MM.1S (cell line): ENCODE measurements at regions not wholly inside any gene's neighbourhood (a gene's known extent, or its start where the extent isn't known, plus 50 kb on each side); places are given as distances from the start of the nearest gene placed in this dataset.

ENCODE experiments used
- DNase-seq: peaks from one replicate; pipeline ENCODE4 v3.0.0-alpha.2; 2015
- H2AFZ ChIP-seq: fragments of 300-600 bp; sonication (generic); 2 replicates; pipeline ENCODE4 v1.6.0; 2016; ENCODE audit warnings: antibody characterized with exemption, low read length
- H3F3A ChIP-seq: fragments of 300-600 bp; sonication (generic); 2 replicates; pipeline ENCODE4 v1.6.1; 2016; ENCODE audit warnings: mild to moderate bottlenecking, antibody characterized with exemption, low read length, moderate library complexity, mixed read lengths; ENCODE audit not compliant: insufficient read depth
- H3K27ac ChIP-seq: fragments of 300-600 bp; sonication (generic); 2 replicates; pipeline ENCODE4 v1.5.1; 2016; ENCODE audit warnings: mild to moderate bottlenecking, low read length
- H3K27me3 ChIP-seq: fragments of 300-600 bp; sonication (generic); replicated peaks from 2 replicates; pipeline ENCODE4 v1.6.0; 2016; ENCODE audit warnings: low read length; ENCODE audit not compliant: insufficient read depth
- H3K36me3 ChIP-seq: fragments of 300-600 bp; sonication (generic); replicated peaks from 2 replicates; pipeline ENCODE4 v1.6.1; 2016; ENCODE audit warnings: mild to moderate bottlenecking, low read length, mixed read lengths; ENCODE audit not compliant: insufficient read depth
- H3K4me1 ChIP-seq: fragments of 300-600 bp; sonication (generic); 2 replicates; pipeline ENCODE4 v1.6.1; 2016; ENCODE audit warnings: low read length, mixed read lengths
- H3K4me2 ChIP-seq: fragments of 300-600 bp; sonication (generic); 2 replicates; pipeline ENCODE4 v1.6.0; 2016; ENCODE audit warnings: low read depth, low read length
- H3K4me3 ChIP-seq: fragments of 300-600 bp; sonication (generic); 2 replicates; pipeline ENCODE4 v1.5.1; 2016; ENCODE audit warnings: low read length, mixed read lengths
- H3K79me2 ChIP-seq: fragments of 300-600 bp; sonication (generic); 2 replicates; pipeline ENCODE4 v1.6.1; 2016; ENCODE audit warnings: mixed run types, low read length, mixed read lengths
- H3K9ac ChIP-seq: fragments of 300-600 bp; sonication (generic); 2 replicates; pipeline ENCODE4 v1.6.1; 2016; ENCODE audit warnings: low read length, mixed read lengths
- H3K9me2 ChIP-seq: fragments of 300-600 bp; sonication (generic); replicated peaks from 2 replicates; pipeline ENCODE4 v1.6.1; 2016; ENCODE audit warnings: mild to moderate bottlenecking, low read length, mixed read lengths; ENCODE audit not compliant: insufficient read depth
- H3K9me3 ChIP-seq: fragments of 300-600 bp; sonication (generic); replicated peaks from 2 replicates; pipeline ENCODE4 v1.6.1; 2016; ENCODE audit warnings: mild to moderate bottlenecking, low read length, mixed read lengths; ENCODE audit not compliant: insufficient read depth
- H4K20me1 ChIP-seq: fragments of 300-600 bp; sonication (generic); 2 replicates; pipeline ENCODE4 v1.6.1; 2016; ENCODE audit warnings: mild to moderate bottlenecking, low read length, moderate library complexity, mixed read lengths; ENCODE audit not compliant: insufficient read depth
- CTCF ChIP-seq: fragments of 300-600 bp; sonication (generic); IDR thresholded peaks from 2 replicates; pipeline ENCODE4 v1.5.1; 2016; ENCODE audit warnings: antibody characterized with exemption, low read length, mixed read lengths
- EZH2 ChIP-seq: fragments of 300-600 bp; sonication (generic); optimal IDR thresholded peaks from 2 replicates; pipeline ENCODE3; 2017; ENCODE audit warnings: low read depth, mild to moderate bottlenecking, antibody characterized with exemption, low read length, mixed read lengths
- EZH2phosphoT487 ChIP-seq: fragments of 300-600 bp; sonication (generic); IDR thresholded peaks from 2 replicates; pipeline ENCODE4 v1.6.1; 2018; ENCODE audit warnings: antibody characterized with exemption, low read length

GRCh38 chr18:41449612-41450011, 505.4 kb upstream of the PIK3C3 start:
- no peak for DNase-seq
- no peaks in the 10 kb centered on the region for H3K9me3 ChIP-seq
- H3K27ac ChIP-seq = no peak overlapping the region
- H3K9ac ChIP-seq = no peak overlapping the region
- H3K9me2 ChIP-seq = no peaks in the 10 kb centered on the region
- TF ChIP-seq EZH2 (no peak), CTCF (no peak), EZH2phosphoT487 (no peak)
- no peaks in the 10 kb centered on the region for H3K79me2 ChIP-seq
- no peak overlapping the region for H2AFZ ChIP-seq
- H3K36me3 ChIP-seq = no peaks in the 10 kb centered on the region
- H4K20me1 ChIP-seq = no peaks in the 10 kb centered on the region
- no peaks in the 10 kb centered on the region for H3K4me1 ChIP-seq
- no peak overlapping the region for H3K4me3 ChIP-seq
- H3F3A ChIP-seq = no peaks in the 10 kb centered on the region
- H3K4me2 ChIP-seq = no peak overlapping the region
- no peaks in the 10 kb centered on the region for H3K27me3 ChIP-seq

- TF ChIP-seq CTCF = no peak
- TF ChIP-seq EZH2 = no peak
- TF ChIP-seq EZH2phosphoT487 = no peak
- no peaks in the 10 kb centered on the region for H4K20me1 ChIP-seq
- H3K9ac ChIP-seq = no peak overlapping the region
- H3K4me1 ChIP-seq = no peaks in the 10 kb centered on the region
- no peaks in the 10 kb centered on the region for H3K9me3 ChIP-seq
- H3K27ac ChIP-seq = no peak overlapping the region
- H3K9me2 ChIP-seq = no peaks in the 10 kb centered on the region
- H2AFZ ChIP-seq = no peak overlapping the region
- H3F3A ChIP-seq = no peaks in the 10 kb centered on the region
- no peaks in the 10 kb centered on the region for H3K79me2 ChIP-seq
- no peak overlapping the region for H3K4me3 ChIP-seq
- H3K4me2 ChIP-seq = no peak overlapping the region
- DNase-seq = no peak
- H3K36me3 ChIP-seq = no peaks in the 10 kb centered on the region
- no peaks in the 10 kb centered on the region for H3K27me3 ChIP-seq
These were observed 510.1 kb upstream of the PIK3C3 start for GRCh38 chr18:41444943-41445342.

- Histone ChIP-seq H3K27ac (no peak overlapping the region), H3K9me3 (no peaks in the 10 kb centered on the region), H3K27me3 (no peaks in the 10 kb centered on the region), H3K36me3 (no peaks in the 10 kb centered on the region), H3K9me2 (no peaks in the 10 kb centered on the region), H3K4me3 (no peak overlapping the region), H3K79me2 (no peaks in the 10 kb centered on the region), H4K20me1 (no peaks in the 10 kb centered on the region), H3K4me1 (no peaks in the 10 kb centered on the region), H3F3A (no peaks in the 10 kb centered on the region), H3K4me2 (no peak overlapping the region), H3K9ac (no peak overlapping the region), H2AFZ (no peak overlapping the region)
- no peak for DNase-seq
- TF ChIP-seq CTCF = no peak
- TF ChIP-seq EZH2phosphoT487 = no peak
- TF ChIP-seq EZH2 = no peak
These were observed 518.3 kb upstream of the PIK3C3 start for GRCh38 chr18:41436772-41437171.
